T-helper 1 cell (primary cell): ENCODE measurements at regions not wholly inside any gene's neighbourhood (a gene's known extent, or its start where the extent isn't known, plus 50 kb on each side); places are given as distances from the start of the nearest gene placed in this dataset.
"Not testable (repeated sequence)": the region's sequence is repeated elsewhere in the genome, so short reads cannot be mapped to it uniquely, and the experiment has no call there.

ENCODE experiments used
- DNase-seq, 5 donors: peaks; one replicate each; pipeline ENCODE4 v3.0.0-alpha.2; 2012 to 2020

DNA sequence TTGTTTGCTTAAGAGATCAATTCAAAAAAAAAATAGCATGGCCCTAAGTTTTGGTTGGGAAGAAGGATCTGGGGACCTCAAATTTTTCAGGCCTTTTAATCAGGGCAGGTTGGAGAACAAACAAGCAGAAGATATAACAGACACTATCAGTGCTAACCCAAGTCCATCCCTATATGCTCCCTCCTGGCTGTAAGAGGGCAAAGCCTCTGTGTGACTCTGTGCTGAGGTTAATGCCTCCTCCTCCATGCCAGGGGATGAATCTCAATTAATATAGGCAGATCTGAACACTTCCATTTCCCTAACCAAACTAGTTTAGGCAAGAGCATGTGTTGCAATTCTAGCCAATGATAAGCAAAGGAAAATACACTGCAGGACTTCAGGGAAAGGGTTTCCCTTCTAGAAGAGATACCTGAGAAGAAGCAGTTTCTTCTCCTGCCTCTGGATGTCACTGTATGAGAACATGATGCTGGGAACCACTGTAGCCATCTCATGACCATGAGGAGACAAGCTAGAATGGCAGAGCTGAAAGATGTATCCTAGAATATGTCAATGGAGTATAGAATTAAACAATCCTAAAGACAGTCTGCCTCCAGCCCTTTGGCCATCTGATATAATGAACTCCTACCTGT lies 76.0 kb downstream of the CHD9NB start:
- no peak for DNase-seq

- DNase-seq = no peak
Observed at GRCh38 chr16:52967744-52968143, 85.0 kb downstream of the CHD9NB start.

- no peak for DNase-seq
Observed at GRCh38 chr16:52964290-52964689, 88.4 kb downstream of the CHD9NB start.

GRCh38 chr16:52963855-52964242 lies 88.8 kb downstream of the CHD9NB start:
- no peak for DNase-seq

- DNase-seq = no peak
Observed at GRCh38 chr16:52963212-52963854, 89.4 kb downstream of the CHD9NB start.

DNA sequence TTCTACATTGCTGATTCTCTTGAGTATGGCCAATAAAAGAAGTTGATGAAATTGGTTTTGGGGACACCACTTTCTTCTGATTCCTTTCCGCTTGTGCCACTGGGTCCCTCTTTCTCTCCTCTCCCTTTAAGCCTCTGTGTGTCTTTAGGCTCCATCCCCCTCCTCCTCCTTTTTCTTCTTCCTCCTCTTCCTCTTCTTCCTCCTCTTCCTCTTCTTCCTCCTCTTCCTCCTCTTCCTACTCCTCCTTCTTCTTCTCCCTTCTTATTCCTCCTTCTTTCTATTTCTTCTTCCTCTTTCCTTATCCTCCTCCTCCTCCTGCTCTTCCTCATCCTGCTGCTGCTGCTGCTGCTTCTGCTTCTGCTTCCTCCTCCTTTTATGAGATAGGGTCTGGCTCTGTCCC lies 93.7 kb downstream of the CHD9NB start:
- DNase-seq = no peak

DNA sequence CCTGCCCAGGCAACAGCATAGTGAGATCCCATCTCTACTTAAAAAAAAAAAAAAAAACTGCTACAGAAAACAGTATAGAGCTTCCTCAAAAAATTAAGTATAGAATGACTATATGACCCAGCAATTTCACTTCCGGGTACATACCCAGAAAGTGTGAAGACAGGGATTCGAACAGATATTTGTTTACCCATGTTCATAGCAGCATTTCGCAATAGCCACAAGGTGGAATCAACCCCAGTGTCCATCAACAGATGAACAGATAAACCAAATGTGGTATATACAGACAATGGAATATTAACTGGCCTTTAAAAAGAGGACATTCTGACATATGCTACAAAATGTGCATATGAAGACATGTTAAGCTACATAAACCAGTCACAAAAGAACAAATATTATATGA lies 95.5 kb downstream of the CHD9NB start:
- no peak for DNase-seq

- no peak for DNase-seq
Observed at GRCh38 chr16:52956044-52956443, 96.7 kb downstream of the CHD9NB start.

- no peak for DNase-seq
Observed at GRCh38 chr16:52953215-52953614, 99.5 kb downstream of the CHD9NB start.

DNA sequence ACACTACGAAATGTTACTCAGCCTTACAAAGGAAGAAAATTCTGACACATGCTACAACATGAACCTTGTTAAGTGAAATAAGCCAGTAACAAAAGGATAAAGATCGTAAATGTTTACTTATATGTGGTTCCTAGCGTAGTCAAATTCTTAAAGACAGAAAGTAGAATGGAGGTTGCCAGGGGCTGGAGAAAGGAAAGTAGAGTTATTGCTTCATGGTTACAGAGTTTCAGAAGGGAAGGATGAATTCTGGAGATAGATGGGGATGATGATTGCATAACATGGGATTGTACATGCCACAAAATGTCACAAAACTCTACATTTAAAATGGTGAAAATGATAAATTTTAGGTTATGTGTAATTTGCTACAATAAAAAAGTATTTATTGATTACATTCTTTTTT lies 103.8 kb downstream of the CHD9NB start:
- no peak for DNase-seq

DNA sequence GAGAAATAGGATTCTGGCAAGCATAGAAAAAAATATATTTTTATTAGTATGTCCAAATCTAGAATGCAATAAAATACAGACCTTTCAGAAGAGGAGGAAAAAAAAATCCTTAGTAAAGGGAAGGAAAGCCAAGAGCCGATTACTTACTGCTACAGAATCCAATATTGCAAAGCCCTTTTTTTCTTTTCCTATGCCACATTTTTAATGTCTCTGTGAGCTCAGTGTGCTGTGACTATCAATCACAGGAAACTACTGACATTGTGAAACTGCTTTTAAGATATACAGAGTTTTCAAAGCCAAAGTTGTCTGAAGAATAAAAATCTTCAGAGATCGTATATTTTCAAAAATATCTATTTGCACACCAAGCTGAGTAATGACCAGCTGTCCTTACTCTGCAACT lies 120.4 kb downstream of the CHD9NB start:
- no peak for DNase-seq

DNA sequence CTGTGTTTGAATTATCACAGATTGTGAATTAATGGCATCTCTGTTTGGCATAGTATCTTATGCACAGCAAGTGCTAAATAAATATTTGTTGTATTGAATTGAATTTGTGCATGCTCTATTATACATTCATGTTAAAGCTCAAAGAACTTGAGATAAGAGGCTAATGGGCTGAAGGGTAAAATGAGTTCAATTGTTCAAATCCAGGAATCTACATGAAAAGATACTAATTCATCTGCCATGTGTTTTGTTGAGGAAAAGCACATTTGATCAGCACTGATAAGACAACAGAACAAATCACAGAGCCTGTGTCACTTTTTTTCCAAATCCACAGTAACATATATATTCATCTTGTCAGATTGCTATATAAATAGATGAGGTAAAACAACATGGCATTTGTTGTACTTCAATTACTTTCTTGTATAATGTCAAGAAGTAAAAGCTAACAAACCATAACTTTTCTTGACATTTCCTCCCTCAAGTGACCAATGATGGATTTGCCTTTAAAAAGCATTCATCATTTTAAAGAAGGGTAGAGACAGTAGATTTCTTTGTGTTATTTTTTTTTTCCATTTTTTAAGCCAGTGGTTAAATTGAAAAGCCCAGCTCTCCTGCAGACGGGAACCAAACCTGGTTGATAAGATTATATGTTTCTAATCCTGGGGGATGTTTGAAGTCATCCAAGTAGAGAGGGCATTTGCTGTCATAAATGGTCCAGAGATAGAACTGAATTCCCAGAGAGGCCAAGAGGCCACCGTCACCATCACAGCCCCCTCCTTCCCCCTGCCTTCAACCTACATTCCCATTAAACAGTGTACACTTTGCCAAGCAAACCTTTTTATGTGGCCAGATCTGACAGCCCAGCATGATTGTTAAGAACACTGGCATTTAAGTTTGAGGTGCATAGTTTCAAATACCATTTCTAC lies 123.0 kb downstream of the CHD9NB start:
- DNase-seq = no peak

- no peak for DNase-seq
Observed at GRCh38 chr16:52928955-52929354, 123.7 kb downstream of the CHD9NB start.

DNA sequence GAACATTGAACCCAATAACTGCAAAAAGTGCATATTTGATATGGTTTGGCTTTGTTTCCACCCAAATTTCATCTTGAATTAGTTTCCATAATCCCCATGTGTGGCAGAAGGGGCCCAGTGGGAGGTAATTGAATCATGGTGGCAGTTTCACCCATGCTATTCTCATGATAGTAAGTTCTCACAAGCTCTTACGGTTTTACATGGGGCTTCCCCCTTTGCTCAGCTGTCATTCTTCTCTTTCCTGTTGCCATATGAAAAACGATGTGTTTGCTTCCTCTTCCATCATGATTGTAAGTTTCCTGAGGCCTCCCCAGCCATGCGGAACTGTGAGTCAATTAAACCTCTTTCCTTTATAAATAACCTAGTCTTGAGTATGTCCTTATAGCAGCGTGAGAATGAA lies 127.6 kb downstream of the CHD9NB start:
- no peak for DNase-seq

DNA sequence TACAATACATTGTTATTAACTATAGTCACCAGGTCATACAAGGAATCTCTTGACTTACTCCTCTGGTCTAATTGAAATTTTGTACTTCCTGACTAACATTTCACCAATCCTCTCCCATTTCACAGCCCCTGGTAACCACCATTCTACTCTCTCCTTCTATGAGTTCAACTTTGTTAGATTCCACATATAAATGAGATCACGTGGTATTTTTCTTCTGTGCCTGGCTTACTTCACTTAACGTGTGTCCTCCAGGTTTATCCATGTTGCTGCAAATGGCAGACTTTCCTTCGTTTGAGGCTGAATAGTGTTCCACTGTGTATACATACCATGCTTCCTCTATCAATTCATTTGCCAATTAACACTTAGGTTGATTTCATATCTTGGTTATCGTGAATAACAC lies 128.5 kb downstream of the CHD9NB start:
- no peak for DNase-seq

DNA sequence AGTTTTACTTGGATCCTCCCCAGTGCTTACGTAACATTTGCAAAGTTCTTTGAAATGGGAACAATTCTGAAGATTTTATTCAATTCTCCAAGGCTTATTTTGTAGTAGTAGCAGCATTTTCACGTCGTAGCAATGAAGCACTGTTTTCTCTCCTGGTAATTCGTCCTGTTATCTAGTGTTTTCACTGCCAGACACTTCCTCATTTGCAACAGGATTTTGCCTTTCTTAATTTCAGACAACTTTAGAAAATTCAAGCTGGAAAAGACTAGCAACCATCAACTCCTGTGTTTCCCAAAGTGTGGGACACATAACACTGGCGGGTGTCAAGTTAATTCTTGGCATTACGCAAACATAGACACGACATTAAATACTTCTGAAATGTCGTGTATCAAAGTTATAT lies 131.6 kb downstream of the CHD9NB start:
- DNase-seq = no peak

DNA sequence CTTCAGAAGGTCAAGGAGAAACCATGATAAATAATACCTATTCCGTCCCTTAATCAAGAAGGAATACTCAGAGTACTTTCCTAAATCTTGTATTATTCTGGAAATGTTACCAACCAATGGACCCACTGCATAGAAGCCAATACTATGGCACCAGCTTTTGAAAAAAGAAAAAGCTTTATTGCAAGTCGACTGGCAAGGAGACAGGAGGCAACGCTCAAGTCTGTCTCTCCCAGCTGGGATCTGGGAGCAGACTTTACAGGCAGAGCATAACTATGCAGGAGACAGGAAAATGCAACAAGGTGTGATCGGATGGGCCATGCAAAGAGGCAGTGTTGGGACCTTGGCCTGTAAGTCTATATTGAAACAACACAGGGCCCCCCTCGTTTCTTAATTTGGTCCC lies 132.4 kb downstream of the CHD9NB start:
- no peak for DNase-seq

DNA sequence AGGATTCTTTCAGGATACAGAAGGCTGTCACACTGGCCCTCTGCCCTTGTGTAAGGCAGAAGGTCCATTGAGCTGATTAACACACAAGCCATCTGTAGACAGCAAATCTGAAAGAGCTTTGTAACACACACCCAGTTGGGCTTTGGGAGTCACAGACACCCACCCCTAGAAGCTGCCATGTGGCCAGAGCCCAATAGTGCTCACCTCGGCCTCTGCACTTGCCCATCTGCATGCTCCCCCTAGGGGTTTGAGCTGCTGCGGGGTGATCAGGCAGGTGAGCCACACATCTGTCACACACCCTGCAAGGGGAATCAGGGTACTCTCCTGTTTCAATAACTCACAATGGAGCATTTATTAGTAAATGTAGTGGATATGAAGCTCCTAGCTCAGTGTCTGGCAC lies 138.3 kb downstream of the CHD9NB start:
- no peak for DNase-seq

GRCh38 chr16:52912565-52913173 lies 140.0 kb downstream of the CHD9NB start:
- peak in 1 of 5 donors; percentile 13 for DNase-seq

- not testable (repeated sequence) for DNase-seq
Observed at GRCh38 chr16:52908057-52908456, 144.6 kb downstream of the CHD9NB start.

- DNase-seq = no peak
Observed at GRCh38 chr16:52906281-52906680, 146.4 kb downstream of the CHD9NB start.

GRCh38 chr16:52896478-52897164 lies 156.1 kb downstream of the CHD9NB start:
- DNase-seq = no peak

- DNase-seq = no peak
Observed at GRCh38 chr16:52874042-52874441, 178.7 kb downstream of the CHD9NB start.
